ENCODE measurements at regions not wholly inside any gene's neighbourhood (a gene's known extent, or its start where the extent isn't known, plus 50 kb on each side); places are given as distances from the start of the nearest gene placed in this dataset.
"Not testable (repeated sequence)": the region's sequence is repeated elsewhere in the genome, so short reads cannot be mapped to it uniquely, and the experiment has no call there.

- TF ChIP-seq CTCF (IDR thresholded peaks at IDR 0.05): no peak
- Histone ChIP-seq H3K9ac (no peak overlapping the region), H3K4me2 (ENCODE audit: low read length) (no peak overlapping the region)
Observed at GRCh38 chr4:34417160-34417559, 1827.2 kb downstream of the ARAP2 start.

DNA sequence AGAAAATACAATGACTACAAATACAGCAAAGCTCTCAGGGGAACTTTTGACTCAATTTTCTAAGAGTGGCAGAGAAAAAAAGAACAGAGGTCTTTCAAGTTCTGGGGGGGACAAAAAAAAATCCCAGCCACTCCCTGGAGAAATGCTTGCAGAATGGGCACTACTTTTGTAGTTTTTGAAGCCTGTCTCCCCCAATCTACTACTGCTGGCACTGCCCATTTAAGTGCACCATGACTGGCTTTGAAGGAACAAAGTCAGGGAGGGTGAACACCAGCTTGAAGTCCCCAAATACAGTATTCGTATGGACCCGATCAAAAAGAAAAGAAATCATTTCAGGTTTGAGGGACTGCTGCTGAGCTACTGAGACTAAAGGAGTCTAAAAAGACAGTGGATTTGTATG is 1824.4 kb downstream of the ARAP2 start:
- TF ChIP-seq CTCF (IDR thresholded peaks at IDR 0.05): no peak
- Histone ChIP-seq H2AFZ (no peak overlapping the region), H3K36me3 (ENCODE audit: control insufficient read depth, insufficient read depth, low read length) (no peaks in the 10 kb centered on the region), H3K4me2 (ENCODE audit: low read length) (no peak overlapping the region), H3K79me2 (no peaks in the 10 kb centered on the region), H3K9ac (no peak overlapping the region), H3K4me3 (ENCODE audit: low read depth, low read length) (no peak overlapping the region), H3K27ac (no peak overlapping the region), H3K27me3 (ENCODE audit: control insufficient read depth, insufficient read depth, low read length) (no peaks in the 10 kb centered on the region), H3K4me1 (no peaks in the 10 kb centered on the region), H3K9me3 (ENCODE audit: control insufficient read depth, low read length) (no peaks in the 10 kb centered on the region)

More at GRCh38 chr4:34417160-34417559, 1827.2 kb downstream of the ARAP2 start:
- Histone ChIP-seq H3K9me3 (ENCODE audit: control insufficient read depth, low read length) (no peaks in the 10 kb centered on the region), H2AFZ (no peak overlapping the region), H3K27ac (no peak overlapping the region), H3K4me3 (ENCODE audit: low read depth, low read length) (no peak overlapping the region), H3K27me3 (ENCODE audit: control insufficient read depth, insufficient read depth, low read length) (no peaks in the 10 kb centered on the region), H3K36me3 (ENCODE audit: control insufficient read depth, insufficient read depth, low read length) (no peaks in the 10 kb centered on the region), H3K79me2 (no peaks in the 10 kb centered on the region), H3K4me1 (no peaks in the 10 kb centered on the region)

- H3K9ac ChIP-seq: no peak overlapping the region
Observed at GRCh38 chr4:34422472-34423175, 1821.7 kb downstream of the ARAP2 start.

GRCh38 chr4:34432706-34433105 is 1811.6 kb downstream of the ARAP2 start:
- TF ChIP-seq CTCF (IDR thresholded peaks at IDR 0.05): no peak

More at GRCh38 chr4:34422472-34423175, 1821.7 kb downstream of the ARAP2 start:
- no peak for TF ChIP-seq CTCF (IDR thresholded peaks at IDR 0.05)
- no peak overlapping the region for H3K4me3 ChIP-seq (ENCODE audit: low read depth, low read length)
- no peak overlapping the region for H3K27ac ChIP-seq
- H3K27me3 ChIP-seq (ENCODE audit: control insufficient read depth, insufficient read depth, low read length): no peaks in the 10 kb centered on the region
- H3K4me1 ChIP-seq: no peaks in the 10 kb centered on the region
- H3K9me3 ChIP-seq (ENCODE audit: control insufficient read depth, low read length): no peaks in the 10 kb centered on the region
- H2AFZ ChIP-seq: no peak overlapping the region
- H3K4me2 ChIP-seq (ENCODE audit: low read length): no peak overlapping the region
- H3K79me2 ChIP-seq: no peaks in the 10 kb centered on the region
- no peaks in the 10 kb centered on the region for H3K36me3 ChIP-seq (ENCODE audit: control insufficient read depth, insufficient read depth, low read length)

GRCh38 chr4:34434377-34434776 is 1809.9 kb downstream of the ARAP2 start:
- H3K9ac ChIP-seq; H3K27ac ChIP-seq; H3K9me3 ChIP-seq (ENCODE audit: control insufficient read depth, low read length); H3K27me3 ChIP-seq (ENCODE audit: control insufficient read depth, insufficient read depth, low read length); H3K4me2 ChIP-seq (ENCODE audit: low read length); H3K79me2 ChIP-seq; H2AFZ ChIP-seq; H3K4me1 ChIP-seq; H3K36me3 ChIP-seq (ENCODE audit: control insufficient read depth, insufficient read depth, low read length); H3K4me3 ChIP-seq (ENCODE audit: low read depth, low read length): not testable (repeated sequence)

More at GRCh38 chr4:34432706-34433105, 1811.6 kb downstream of the ARAP2 start:
- Histone ChIP-seq H3K9ac (no peak overlapping the region), H2AFZ (no peak overlapping the region), H3K4me1 (no peaks in the 10 kb centered on the region), H3K27me3 (ENCODE audit: control insufficient read depth, insufficient read depth, low read length) (no peaks in the 10 kb centered on the region), H3K79me2 (no peaks in the 10 kb centered on the region), H3K27ac (no peak overlapping the region), H3K4me3 (ENCODE audit: low read depth, low read length) (no peak overlapping the region), H3K9me3 (ENCODE audit: control insufficient read depth, low read length) (no peaks in the 10 kb centered on the region), H3K4me2 (ENCODE audit: low read length) (no peak overlapping the region), H3K36me3 (ENCODE audit: control insufficient read depth, insufficient read depth, low read length) (no peaks in the 10 kb centered on the region)
